Activated T-helper 9 cell treated with anti-CD3 and anti-CD28 coated beads, Interleukin-2, amount 50 U/mL, for 16 hours (primary cell): ENCODE measurements at regions not wholly inside any gene's neighbourhood (a gene's known extent, or its start where the extent isn't known, plus 50 kb on each side); places are given as distances from the start of the nearest gene placed in this dataset.

Experiments
- DNase-seq: peaks from one replicate; pipeline ENCODE4 v3.0.0-alpha.2; 2020; ENCODE audit warnings: low read depth

DNA sequence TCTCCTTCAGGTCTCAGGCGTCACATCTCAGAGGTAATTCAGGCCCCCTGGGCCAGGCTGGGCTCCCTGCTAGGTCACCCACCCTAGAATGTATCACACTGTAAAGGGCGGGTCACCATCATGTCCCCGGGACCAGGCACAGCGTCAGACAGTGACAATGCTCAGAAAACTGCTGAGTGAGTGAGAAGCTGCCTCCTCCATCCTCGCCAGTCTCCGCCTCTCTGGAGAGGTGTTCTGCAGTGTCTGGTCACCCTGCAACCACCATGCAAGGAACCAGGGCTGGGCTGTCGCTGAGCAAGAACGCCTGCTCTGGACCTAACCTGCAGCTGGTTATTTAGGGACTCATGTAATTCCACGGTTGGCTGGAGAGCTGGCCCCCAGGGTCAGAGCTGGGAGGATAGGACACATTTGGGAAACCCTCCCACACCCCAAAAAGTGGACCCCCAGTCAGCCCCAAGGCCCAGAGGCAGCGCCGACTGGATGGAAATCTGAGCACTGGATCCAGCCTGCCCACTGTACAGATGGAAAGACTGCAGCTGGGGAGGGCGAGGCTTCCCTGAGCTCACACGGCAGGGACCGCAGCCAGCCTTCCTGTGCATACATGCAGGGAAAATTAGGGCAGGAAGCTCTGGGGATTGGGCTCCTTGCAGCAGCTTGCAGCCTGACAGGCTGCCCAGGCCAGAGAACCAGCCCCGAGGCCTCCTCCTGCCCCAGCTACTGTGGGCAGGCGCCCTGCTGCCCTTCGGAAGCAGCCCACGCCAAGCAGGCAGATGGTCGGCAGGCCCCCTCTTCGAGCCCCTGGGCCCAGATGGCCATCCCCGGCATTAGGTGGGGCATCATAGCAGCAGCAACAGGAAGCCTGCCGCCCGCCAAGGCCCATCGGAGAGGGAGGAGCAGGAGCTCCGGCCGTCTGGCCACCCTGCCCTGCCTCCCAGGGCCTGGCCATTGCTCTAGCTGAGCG, 105.4 kb upstream of the ZMIZ1 start:
- DNase-seq = no peak

DNA sequence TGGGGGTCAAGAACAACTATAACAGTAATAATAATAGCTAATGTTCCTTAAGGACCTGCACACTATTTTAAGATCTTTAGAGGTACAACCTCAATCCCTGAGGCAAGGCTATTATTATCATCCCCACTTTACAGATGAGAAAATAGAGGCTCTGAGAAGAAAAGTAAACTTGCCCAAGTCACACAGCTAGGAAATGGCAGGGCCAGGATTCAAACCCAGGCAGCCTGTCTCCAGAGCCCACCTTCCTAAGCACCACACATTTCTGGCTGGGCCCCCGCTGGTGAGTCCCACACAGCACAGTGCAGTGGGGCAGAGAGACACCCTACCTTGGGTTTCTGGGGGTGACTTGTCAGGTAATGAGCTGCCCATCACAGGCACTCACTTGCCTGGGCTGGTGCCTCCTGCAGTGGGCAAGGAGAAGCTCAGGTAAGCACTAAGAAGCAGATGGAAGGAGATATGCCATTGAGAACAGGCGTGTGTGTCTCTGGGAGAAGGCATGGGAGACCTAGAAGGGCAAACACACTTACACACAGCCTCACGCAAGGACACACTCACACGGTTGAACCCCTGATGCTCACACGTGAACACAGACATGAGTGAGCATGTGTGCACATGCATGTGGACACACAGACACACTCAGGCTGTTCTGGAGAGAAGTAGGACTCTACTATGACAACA, 104.4 kb upstream of the ZMIZ1 start:
- DNase-seq = no peak

DNA sequence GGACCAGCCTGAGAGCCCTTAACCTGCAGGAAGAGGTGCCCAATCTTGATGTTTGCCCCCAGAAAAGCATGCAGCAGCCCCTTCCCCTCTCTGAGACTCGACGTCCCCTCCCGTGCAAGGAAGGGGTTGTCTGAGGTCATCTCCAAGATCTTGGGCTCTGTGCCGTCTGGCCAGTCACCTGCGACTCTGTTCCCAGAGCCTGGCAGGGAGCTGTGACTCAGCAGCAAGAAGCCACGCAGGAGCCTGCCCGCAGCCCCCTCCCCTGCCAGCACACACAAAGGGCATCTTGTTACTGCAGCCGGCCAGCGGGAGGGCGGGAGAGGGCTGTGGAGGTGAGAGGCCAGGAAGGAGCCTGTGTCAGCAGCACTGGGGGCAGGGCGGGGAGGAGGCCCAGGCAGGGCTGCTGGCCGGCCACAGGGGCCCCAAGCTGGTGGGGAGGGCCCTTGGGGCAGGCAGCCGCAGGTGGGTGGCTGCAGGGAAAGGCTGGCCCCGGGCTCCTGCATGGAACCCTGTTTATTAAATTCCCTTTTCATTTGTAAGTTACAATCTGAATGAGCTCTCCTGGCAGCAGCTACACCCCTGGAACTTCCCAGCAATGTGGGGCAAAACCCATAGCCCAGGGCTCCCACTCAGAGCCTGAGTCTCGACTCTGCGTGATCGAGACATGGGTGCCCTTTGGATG, 103.7 kb upstream of the ZMIZ1 start:
- DNase-seq = no peak

DNA sequence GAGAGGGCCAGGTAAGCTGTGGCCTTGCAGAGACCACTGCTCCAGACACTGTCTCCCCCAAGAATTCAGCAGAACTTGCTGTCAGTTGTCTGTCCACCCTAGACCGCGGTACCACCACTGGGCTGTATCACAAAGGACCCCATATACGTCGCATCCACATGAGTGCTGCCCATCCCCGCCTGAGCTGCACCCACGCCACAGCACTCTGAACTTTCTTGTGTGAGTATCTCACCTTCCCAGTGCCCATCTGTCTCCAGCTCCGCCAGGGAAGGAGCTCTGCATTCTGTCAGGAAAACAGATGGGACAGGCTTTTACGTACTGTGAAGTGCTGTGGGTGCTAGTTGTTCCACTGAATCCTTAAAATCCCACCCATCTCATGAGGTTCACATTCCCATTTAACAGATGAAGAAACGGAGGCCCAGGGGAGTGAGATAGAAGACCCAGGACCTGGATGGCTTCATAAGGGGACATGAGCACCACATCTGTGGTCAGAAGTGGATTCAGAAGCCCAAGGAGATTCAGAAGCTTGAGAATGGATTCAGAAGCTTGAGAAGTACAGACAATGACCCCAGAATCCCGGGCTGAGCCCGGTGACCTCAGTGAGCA, 102.5 kb upstream of the ZMIZ1 start:
- DNase-seq = no peak

DNA sequence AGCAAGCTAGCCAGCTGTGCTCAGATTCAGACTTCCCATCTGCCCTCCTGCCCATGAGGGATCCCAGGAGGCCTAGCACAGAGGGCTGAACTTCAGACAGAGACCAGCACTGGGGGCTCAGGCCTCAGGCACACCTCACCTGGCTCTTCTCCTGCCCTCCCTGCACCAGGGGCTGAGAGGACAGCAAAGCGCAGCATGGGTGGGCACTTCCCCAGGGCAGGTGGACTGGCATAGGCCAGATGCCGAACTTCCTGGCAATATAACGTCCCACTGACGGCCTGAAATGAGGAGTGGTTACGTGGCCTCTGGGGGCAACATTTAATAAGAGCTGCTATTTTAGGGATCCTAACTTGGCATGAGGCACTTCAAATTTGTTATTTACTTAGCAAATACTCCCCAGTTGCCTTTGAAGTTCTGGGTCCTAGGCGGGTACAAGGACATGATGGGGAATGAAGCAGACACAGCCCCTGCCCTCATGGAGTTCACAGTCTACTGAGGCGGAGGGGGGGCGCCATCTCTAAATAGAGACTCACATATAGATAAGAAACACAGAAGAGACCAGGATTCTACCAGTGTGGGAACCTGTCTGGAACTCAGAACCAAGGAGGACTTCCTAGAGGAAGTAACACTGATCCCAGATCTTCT, 101.8 kb upstream of the ZMIZ1 start:
- no peak for DNase-seq

DNA sequence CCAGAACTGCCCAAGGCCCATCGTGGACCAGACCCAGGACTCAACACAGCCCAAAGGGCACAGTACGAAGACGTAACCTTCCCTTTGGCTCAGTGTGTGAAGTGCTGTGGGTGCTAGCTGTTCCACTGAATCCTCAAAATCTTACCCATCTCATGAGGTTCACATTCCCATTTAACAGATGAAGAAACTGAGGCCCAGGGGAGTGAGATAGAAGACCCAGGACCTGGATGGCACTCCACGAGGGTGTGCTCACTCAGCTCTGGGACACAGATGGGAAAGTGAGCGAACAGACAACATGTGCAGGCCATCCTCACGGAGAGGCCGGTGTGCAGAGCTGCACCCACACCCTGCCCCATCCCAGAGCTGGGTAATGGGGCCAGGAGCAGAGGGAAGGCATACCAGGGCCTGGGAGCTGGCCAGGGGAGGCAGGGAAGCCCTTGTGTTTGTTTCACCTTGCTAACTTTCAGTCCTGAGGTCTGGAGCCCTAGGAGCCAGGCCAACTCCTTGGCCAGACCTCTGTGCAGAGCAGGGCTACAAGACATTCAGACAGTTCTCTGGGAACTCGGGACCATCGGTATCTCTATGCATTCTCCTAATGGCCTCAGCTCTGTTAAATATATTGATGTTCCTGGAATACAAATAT, 100.3 kb upstream of the ZMIZ1 start:
- DNase-seq = no peak

DNA sequence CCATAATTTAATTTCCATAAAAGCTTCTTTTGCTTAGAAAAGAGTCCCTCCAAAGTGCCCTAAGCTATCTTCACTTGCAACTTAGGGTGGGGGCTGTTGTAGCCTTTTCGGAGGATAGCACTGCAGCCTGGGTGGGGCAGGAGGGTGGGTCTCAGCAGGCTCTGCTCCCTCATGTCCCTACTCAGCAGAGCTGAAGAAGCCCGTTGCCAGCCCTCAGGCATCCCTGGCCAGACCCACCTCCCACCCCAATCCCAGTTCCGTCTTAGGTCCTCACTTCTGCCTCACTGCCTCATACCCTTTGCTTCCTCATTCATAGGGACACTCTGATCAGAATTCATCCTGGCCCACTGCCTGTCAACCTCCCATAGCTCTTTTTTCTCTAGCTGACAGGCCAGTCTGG, 99.8 kb upstream of the ZMIZ1 start:
- DNase-seq = no peak

DNA sequence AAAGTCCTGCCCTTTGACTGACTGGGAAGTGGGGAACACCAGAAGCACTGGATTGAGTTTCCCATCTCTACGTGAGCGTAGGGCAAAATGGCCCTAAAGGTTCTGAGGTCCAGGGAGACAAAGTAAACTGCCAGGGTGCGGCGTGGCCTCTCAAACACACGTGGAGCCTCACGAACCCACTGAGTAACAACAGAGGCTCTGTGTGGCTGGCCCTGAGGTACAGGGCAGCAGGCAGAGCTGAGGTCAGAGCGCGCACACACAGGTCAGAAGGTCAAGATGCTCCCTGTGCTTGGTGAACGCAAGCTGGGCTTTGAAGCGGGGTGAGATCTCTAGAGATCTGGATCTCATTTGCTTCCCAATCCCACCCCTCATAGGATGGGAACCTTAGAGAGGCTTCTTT, 99.0 kb upstream of the ZMIZ1 start:
- no peak for DNase-seq

DNA sequence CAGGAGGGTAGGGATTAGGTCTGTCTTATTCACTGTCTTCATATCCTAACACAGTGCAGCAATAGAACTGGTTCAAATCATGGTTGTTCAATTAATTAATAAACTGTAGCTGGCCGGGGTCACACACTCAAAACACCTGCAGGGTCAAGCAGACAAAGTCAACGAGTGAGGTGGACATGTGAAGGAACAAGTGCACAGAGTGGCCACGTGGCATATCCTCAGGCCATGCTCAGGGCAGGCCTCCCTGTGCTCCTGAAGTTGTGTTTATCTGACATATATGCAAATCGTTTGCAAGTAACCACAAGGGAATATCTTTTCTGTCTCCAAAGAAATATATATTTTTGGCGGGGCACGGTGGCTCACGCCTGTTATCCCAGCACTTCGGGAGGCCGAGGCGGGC, 98.5 kb upstream of the ZMIZ1 start:
- DNase-seq = no peak

DNA sequence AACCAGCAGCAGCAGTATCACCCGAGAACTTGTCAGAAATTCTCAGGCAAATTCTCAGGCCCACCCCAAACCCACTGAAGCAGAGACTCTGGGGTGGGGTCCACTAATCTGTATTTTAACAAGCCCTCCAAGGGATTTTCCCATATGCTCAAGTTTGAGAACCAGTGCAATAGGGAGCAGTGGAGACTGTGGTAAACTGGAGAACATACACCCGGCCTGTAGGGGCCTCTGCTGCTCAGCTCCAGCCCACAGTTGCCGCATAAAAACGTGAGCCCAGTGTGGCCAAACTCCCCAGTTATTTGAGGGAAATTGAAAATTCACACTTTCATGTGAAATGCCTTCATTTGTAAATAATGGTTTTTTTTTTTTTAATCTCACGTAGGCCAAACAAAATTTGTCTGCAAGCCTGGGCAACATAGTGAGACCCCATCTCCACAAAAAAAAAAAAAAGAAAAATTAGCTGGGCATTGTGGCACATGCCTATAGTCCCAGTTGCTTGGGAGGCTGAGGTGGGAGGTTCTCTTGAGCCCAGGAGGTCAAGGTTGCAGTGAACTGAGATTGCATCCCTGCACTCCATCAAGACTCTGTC, 97.6 kb upstream of the ZMIZ1 start:
- no peak for DNase-seq

DNA sequence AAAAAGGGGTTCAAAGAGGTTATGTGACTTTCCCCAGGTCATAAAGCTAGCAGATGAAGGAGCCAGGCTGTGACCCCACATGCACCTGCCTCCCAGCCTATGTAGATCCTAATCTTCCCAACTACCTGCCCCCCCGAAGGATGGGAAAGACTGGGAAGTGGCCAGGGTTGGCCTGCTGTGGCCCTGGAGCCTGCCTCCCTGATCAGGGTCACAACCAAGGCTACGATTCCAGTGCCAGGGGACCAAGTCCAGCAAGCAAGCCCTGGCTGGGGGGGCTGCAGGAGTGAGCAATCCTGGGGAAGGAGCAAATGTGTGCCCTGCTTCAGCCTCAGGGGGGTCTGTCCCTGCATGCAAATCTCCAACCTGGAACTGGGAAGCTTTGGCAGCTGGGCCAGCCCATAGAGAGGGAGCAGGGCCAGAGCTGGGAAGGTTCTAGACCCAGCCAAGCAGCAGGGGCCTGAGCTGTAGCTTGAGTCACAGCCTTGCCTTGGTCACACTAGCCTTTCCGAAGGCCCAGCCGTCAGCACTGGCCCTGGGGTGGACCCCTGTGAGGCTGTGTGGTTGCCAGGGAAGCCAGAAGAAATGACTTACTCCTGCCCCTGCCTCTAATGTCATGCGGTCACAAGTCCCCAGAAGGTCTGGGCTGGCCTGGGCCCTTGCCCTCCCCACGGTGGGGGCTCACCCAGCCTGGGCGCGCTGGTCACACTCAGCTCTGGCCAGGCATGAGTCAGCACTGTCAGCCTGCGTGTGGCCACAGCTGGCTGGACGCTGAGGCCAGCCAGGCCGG, 96.4 kb upstream of the ZMIZ1 start:
- no peak for DNase-seq

DNA sequence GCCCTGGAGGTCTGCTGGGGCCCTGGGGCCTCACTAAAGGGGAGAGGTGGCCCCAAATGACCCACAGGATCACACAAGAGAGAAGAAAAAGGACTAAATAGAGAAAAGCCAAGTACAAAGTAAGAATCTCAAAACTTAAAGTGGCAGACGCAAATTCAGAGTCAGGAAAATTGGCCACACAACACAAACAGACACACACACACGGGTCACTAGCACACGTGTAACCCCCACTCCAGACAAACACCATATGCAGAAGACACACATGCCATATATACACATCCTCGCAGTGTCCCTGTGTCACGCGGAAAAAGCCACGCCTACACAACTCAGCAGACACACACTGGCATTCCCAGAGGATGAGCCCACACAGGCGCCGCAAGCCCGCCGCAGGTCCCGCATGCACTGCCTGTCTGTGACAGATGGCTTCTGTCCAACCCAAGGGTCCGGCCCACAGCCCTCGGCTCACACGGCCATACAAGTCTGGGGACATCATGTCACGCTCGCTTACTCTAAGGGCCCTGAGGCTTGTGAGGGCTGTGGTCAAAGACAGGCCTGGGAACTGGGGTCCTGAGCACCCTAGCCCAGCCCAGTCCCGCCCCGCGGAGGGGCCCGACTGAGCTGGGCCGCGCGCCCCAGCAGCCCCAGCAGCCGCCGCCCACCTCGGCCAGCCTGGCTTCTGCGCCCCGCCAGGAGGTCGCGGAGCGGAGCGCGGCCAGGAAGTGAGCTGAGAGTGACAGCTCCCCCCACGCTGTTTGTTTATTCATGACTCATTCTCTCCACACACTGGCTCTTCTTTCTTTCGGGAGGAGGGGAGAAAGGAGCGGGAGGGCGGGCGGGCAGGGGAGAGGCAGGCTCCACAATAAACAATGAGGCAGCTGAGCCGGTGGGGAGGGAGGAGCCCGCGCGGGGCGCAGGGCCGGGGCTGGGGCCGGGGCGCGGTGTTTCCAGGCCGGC, 95.5 kb upstream of the ZMIZ1 start:
- DNase-seq = peak; percentile 62

DNA sequence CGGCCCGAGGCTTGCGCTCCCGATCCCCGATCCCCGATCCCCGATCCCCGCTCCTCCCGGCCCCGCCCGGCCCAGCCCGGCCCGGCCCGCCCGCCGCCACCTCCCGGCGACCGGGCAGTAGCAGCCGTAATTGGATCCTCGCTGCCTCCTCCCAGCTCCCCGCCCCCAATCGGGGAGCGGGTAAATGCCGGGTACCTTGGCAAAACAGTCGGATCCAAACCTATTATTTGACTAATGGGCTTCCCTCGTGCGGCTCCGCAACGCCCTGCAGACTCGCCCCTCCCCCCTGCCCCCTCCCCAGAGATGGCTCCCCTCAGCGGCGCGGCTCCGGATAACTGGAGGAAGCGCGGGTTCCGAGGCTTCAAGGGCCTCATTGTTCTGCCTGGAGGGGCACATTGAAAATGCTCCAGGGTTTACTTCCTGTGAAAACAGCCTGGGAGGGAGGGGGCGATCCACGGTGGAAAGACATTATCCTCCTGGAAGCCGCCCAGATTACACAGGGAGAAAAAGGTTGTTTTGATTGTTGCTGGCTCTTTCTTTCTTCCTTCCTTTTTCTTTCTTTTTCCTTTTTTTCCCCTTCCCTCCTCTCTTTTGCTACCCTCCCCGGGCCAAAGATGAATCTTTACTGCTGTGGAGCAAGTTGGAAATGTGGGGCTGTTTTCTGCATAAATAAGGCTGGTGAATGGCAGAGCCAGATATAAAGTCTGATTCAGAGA, 94.7 kb upstream of the ZMIZ1 start:
- DNase-seq = no peak

DNA sequence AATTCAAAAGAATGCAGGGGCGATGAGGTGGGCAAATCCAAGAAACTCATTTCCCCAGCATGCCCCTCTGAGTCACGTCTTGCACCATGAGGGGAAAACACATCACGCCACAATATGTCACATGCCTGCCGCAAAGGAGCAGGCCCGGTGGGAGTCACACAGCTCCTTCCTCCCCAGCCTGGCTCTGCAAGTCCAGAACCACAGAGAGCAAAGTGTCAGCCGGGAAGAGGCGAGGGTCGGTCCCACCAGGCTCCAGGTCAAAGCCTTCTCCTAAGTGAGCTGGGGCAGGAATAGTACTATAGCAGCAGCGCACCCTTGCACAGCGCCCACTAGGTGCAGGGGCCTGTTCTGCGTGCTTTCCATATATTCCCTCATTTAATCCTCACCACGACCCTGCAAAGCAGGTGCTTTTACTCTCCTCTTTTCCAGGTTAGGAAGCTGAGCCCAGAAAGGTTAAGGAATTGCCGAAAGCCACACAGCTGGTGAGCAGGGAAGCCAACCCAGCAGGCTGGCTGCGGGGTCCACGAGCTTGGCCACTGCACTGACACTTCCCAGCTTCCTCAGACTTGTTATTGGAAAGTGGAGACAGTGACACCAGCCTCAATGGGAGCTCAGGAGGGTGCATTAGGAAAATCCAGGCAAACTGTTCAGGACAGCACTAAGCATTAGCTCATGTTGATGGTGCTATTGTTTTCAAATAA, 94.0 kb upstream of the ZMIZ1 start:
- peak; percentile 51 for DNase-seq

DNA sequence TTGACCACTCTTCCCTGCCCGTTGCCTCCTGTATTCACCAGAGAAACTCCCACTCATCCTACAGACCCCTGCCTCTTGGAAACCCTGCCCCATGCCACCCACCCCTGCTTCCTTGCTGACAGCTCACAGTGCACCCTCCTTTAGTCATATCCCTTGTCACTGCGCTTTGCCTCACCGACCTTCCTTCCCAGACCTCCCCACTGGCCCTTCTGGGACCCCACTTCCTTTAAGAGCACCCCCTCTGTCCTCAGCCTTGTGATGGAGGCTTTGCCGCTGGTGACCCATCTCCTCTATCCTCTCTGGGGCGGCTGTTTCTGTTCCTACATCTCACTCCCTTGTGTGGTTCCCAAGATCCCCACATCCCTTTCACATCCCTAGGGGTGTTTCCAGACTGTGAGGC, 92.8 kb upstream of the ZMIZ1 start:
- no peak for DNase-seq

DNA sequence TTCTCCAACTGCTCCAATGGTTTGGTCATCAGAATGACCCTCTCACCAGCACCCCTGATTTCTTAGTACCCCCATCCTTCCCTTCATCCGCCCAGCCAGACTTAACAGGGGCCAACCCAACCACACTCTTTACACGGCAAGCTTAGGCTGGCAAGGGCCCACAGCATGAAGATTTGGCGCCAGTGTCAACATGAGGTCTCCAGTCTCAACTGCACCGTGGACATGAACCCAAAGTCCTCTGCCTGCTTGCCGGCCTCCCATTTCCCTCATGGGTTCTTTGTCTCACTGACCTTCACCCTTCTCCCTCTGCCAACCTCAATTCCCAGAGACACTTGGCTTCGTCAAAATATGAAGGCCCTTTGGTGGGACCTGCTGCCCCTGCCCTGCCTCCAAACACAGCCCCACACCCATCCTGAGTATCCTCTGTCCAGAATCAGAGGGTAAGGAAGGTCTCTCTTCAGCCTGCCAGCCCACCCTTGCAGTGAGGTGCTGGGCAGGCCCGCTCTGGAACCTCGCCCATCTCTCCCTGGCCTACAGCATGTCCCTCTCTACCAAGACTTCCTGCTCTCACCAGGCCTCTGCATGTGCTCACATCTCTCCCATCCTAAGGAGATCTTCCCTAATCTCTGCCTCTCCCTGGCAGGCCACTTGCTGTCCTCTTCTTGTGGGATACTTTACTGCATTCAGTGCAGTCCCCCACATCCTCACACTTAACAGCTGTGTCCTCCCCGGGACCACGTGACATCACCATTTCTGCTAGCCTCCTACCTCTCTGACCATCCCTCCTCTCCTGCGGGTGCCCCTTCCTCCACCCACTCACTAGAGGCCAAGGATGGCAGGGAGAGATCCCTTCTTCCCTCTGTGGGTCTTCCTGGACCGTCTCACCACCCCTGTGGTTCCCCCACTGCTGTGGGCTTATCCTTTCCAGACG, 91.7 kb upstream of the ZMIZ1 start:
- DNase-seq = no peak

DNA sequence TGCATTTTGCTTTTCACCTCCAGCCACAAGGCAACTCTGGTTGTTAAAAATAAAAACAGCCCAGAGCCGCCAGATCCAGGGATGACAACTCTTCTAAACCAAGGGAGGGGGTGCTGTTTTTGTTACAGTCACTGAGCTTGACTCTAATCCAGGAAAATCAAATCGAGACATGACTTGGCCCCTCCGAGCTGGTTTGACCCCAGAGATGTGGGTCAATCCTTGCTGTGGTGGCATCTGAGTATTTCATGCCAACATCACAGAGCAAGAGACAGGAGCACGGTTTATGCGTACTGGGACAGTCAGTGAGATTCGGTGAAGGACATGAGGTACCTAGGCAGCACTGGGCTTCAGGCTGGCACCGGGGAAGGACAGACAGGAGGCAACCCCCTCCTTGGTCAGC, 88.8 kb upstream of the ZMIZ1 start:
- DNase-seq = no peak
